ENCODE measurements at regions not wholly inside any gene's neighbourhood (a gene's known extent, or its start where the extent isn't known, plus 50 kb on each side); places are given as distances from the start of the nearest gene placed in this dataset.

- H3K79me2 ChIP-seq (ENCODE audit: control insufficient read depth, insufficient read depth, low read length, unreplicated experiment) = no peaks in the 10 kb centered on the region
- no peak overlapping the region for H2AFZ ChIP-seq (ENCODE audit: low read length, unreplicated experiment)
- H3K36me3 ChIP-seq (ENCODE audit: insufficient read depth, low read length) = no peaks in the 10 kb centered on the region
- peaks cover 18% of the 10 kb centered on the region for H3K27me3 ChIP-seq (ENCODE audit: insufficient read depth, low read length)
- H3K4me3 ChIP-seq (ENCODE audit: low read depth, low read length) = no peak overlapping the region
- H3K27ac ChIP-seq (ENCODE audit: low read depth, low read length) = no peak overlapping the region
- no peaks in the 10 kb centered on the region for H3K4me1 ChIP-seq (ENCODE audit: control insufficient read depth, insufficient read depth, low read length, unreplicated experiment)
Observed at GRCh38 chr5:57033503-57033902, 81.6 kb upstream of the MIER3 start.

DNA sequence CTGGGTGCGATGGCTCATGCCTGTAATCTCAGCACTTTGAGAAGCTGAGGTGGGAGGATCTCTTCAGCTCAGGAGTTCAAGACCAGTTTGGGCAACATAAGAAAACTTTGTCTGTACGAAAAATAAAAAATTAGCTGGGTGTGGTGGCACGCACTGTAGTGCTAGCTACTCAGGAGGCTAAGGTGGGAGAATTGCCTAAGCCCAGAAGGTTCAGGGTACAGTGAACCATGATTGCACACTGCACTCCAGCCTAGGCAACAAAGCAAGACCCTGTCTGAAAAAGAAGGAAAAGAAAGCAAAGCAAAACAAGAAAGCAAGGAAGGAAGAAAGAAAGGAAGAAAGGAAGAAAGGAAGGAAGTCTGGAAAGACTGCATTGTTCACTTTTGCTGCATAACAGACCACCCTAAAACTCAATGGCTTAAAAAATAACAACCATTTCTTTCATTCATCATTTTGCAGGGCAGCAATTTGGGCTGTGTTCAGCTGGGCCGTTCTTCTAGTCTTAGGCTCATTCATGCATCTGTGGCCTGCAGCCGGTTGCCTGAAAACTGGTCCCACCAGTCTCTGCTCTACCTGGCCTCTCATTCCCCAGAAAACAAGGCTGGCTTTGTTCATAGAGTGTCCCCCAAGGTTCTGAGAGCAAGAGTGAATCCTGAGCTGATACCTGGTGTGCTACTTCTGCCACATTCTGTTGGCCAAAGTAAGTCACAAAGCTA lies 82.4 kb upstream of the MIER3 start:
- H3K27ac ChIP-seq (ENCODE audit: low read depth, low read length) = no peak overlapping the region
- no peaks in the 10 kb centered on the region for H3K79me2 ChIP-seq (ENCODE audit: control insufficient read depth, insufficient read depth, low read length, unreplicated experiment)
- H3K27me3 ChIP-seq (ENCODE audit: insufficient read depth, low read length) = peaks cover 18% of the 10 kb centered on the region
- H3K4me1 ChIP-seq (ENCODE audit: control insufficient read depth, insufficient read depth, low read length, unreplicated experiment) = no peaks in the 10 kb centered on the region
- no peak overlapping the region for H3K4me3 ChIP-seq (ENCODE audit: low read depth, low read length)
- no peak overlapping the region for H2AFZ ChIP-seq (ENCODE audit: low read length, unreplicated experiment)
- no peaks in the 10 kb centered on the region for H3K36me3 ChIP-seq (ENCODE audit: insufficient read depth, low read length)

DNA sequence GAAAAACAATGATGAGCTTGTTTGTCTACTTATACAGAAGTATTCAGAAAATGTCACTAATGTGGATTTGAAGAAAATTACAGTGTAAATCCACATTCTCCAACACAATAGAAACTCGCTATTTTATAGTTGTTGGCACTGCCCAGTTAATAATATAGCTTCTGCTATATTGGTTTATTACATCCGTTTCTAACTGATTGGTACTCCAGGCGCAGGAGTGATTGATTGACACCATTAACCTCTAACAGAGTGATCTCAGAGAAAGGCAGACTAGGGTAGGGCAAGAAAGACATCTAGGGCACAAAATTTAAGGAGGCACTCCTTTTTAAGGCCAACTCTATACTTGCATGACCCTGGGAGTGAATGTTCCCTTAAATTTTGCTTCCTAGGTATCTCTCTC lies 84.0 kb upstream of the MIER3 start:
- Histone ChIP-seq H3K27ac (ENCODE audit: low read depth, low read length) (no peak overlapping the region), H3K4me3 (ENCODE audit: low read depth, low read length) (no peak overlapping the region), H3K36me3 (ENCODE audit: insufficient read depth, low read length) (no peaks in the 10 kb centered on the region), H3K27me3 (ENCODE audit: insufficient read depth, low read length) (peaks cover 18% of the 10 kb centered on the region), H3K4me1 (ENCODE audit: control insufficient read depth, insufficient read depth, low read length, unreplicated experiment) (no peaks in the 10 kb centered on the region), H2AFZ (ENCODE audit: low read length, unreplicated experiment) (no peak overlapping the region), H3K79me2 (ENCODE audit: control insufficient read depth, insufficient read depth, low read length, unreplicated experiment) (no peaks in the 10 kb centered on the region)

GRCh38 chr5:57036761-57037160 lies 84.8 kb upstream of the MIER3 start:
- Histone ChIP-seq H3K4me1 (ENCODE audit: control insufficient read depth, insufficient read depth, low read length, unreplicated experiment) (no peaks in the 10 kb centered on the region), H3K27me3 (ENCODE audit: insufficient read depth, low read length) (peaks cover 18% of the 10 kb centered on the region), H3K27ac (ENCODE audit: low read depth, low read length) (no peak overlapping the region), H3K36me3 (ENCODE audit: insufficient read depth, low read length) (no peaks in the 10 kb centered on the region), H2AFZ (ENCODE audit: low read length, unreplicated experiment) (no peak overlapping the region), H3K4me3 (ENCODE audit: low read depth, low read length) (no peak overlapping the region), H3K79me2 (ENCODE audit: control insufficient read depth, insufficient read depth, low read length, unreplicated experiment) (no peaks in the 10 kb centered on the region)

GRCh38 chr5:57037355-57037754 lies 85.4 kb upstream of the MIER3 start:
- Histone ChIP-seq H3K4me3 (ENCODE audit: low read depth, low read length) (no peak overlapping the region), H3K4me1 (ENCODE audit: control insufficient read depth, insufficient read depth, low read length, unreplicated experiment) (no peaks in the 10 kb centered on the region), H3K27me3 (ENCODE audit: insufficient read depth, low read length) (peaks cover 16% of the 10 kb centered on the region), H3K79me2 (ENCODE audit: control insufficient read depth, insufficient read depth, low read length, unreplicated experiment) (no peaks in the 10 kb centered on the region), H2AFZ (ENCODE audit: low read length, unreplicated experiment) (no peak overlapping the region), H3K27ac (ENCODE audit: low read depth, low read length) (no peak overlapping the region), H3K36me3 (ENCODE audit: insufficient read depth, low read length) (no peaks in the 10 kb centered on the region)

DNA sequence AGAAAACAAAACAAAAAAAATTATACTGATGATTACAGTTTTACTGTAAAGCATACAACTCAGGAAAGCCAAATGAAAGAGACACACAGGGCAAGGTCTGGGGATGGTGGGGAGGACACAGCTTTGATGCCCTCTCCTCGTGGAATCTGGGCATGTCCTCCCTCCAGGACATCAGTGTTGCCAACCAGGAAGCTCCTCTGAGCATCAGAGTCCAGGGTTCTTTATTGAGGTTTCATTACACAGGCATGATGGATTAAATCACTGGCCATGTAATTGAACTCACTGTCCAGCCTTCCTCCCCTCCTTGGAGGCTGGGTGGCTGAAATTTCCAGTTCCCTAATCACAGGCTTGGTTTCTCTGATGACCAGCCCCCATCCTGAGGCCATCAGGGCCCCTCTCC lies 89.6 kb upstream of the MIER3 start:
- H3K27me3 ChIP-seq (ENCODE audit: insufficient read depth, low read length) = peaks cover 13% of the 10 kb centered on the region; the same call in 1 of the 2 replicates

GRCh38 chr5:57042524-57042931 lies 90.6 kb upstream of the MIER3 start:
- Histone ChIP-seq H3K79me2 (ENCODE audit: control insufficient read depth, insufficient read depth, low read length, unreplicated experiment) (no peaks in the 10 kb centered on the region), H3K27ac (ENCODE audit: low read depth, low read length) (no peak overlapping the region), H3K4me1 (ENCODE audit: control insufficient read depth, insufficient read depth, low read length, unreplicated experiment) (no peaks in the 10 kb centered on the region), H2AFZ (ENCODE audit: low read length, unreplicated experiment) (no peak overlapping the region), H3K27me3 (ENCODE audit: insufficient read depth, low read length) (peaks cover 20% of the 10 kb centered on the region; the same call in 1 of the 2 replicates), H3K36me3 (ENCODE audit: insufficient read depth, low read length) (no peaks in the 10 kb centered on the region), H3K4me3 (ENCODE audit: low read depth, low read length) (no peak overlapping the region)

More for the DNA sequence above, 89.6 kb upstream of the MIER3 start:
- Histone ChIP-seq H3K4me1 (ENCODE audit: control insufficient read depth, insufficient read depth, low read length, unreplicated experiment) (no peaks in the 10 kb centered on the region), H2AFZ (ENCODE audit: low read length, unreplicated experiment) (no peak overlapping the region), H3K4me3 (ENCODE audit: low read depth, low read length) (no peak overlapping the region), H3K36me3 (ENCODE audit: insufficient read depth, low read length) (no peaks in the 10 kb centered on the region), H3K27ac (ENCODE audit: low read depth, low read length) (no peak overlapping the region), H3K79me2 (ENCODE audit: control insufficient read depth, insufficient read depth, low read length, unreplicated experiment) (no peaks in the 10 kb centered on the region)

GRCh38 chr5:57054135-57054534 lies 102.2 kb upstream of the MIER3 start:
- no peaks in the 10 kb centered on the region for H3K79me2 ChIP-seq (ENCODE audit: control insufficient read depth, insufficient read depth, low read length, unreplicated experiment)
- H3K36me3 ChIP-seq (ENCODE audit: insufficient read depth, low read length) = no peaks in the 10 kb centered on the region
- H3K27ac ChIP-seq (ENCODE audit: low read depth, low read length) = no peak overlapping the region
- H3K4me1 ChIP-seq (ENCODE audit: control insufficient read depth, insufficient read depth, low read length, unreplicated experiment) = no peaks in the 10 kb centered on the region
- peaks cover 50% of the 10 kb centered on the region for H3K27me3 ChIP-seq (ENCODE audit: insufficient read depth, low read length)
- H2AFZ ChIP-seq (ENCODE audit: low read length, unreplicated experiment) = no peak overlapping the region
- H3K4me3 ChIP-seq (ENCODE audit: low read depth, low read length) = no peak overlapping the region

GRCh38 chr5:57054671-57055070 lies 102.7 kb upstream of the MIER3 start:
- Histone ChIP-seq H3K36me3 (ENCODE audit: insufficient read depth, low read length) (no peaks in the 10 kb centered on the region), H3K4me3 (ENCODE audit: low read depth, low read length) (no peak overlapping the region), H3K79me2 (ENCODE audit: control insufficient read depth, insufficient read depth, low read length, unreplicated experiment) (no peaks in the 10 kb centered on the region), H3K27me3 (ENCODE audit: insufficient read depth, low read length) (peaks cover 44% of the 10 kb centered on the region), H3K4me1 (ENCODE audit: control insufficient read depth, insufficient read depth, low read length, unreplicated experiment) (no peaks in the 10 kb centered on the region), H2AFZ (ENCODE audit: low read length, unreplicated experiment) (no peak overlapping the region), H3K27ac (ENCODE audit: low read depth, low read length) (no peak overlapping the region)

GRCh38 chr5:57055731-57056130 lies 103.8 kb upstream of the MIER3 start:
- no peak overlapping the region for H2AFZ ChIP-seq (ENCODE audit: low read length, unreplicated experiment)
- no peak overlapping the region for H3K27ac ChIP-seq (ENCODE audit: low read depth, low read length)
- no peaks in the 10 kb centered on the region for H3K36me3 ChIP-seq (ENCODE audit: insufficient read depth, low read length)
- no peaks in the 10 kb centered on the region for H3K4me1 ChIP-seq (ENCODE audit: control insufficient read depth, insufficient read depth, low read length, unreplicated experiment)
- H3K27me3 ChIP-seq (ENCODE audit: insufficient read depth, low read length) = peaks cover 39% of the 10 kb centered on the region
- H3K79me2 ChIP-seq (ENCODE audit: control insufficient read depth, insufficient read depth, low read length, unreplicated experiment) = no peaks in the 10 kb centered on the region
- no peak overlapping the region for H3K4me3 ChIP-seq (ENCODE audit: low read depth, low read length)

GRCh38 chr5:57063773-57064172 lies 110.1 kb upstream of the GPBP1 start:
- Histone ChIP-seq H3K27ac (ENCODE audit: low read depth, low read length) (no peak overlapping the region), H3K36me3 (ENCODE audit: insufficient read depth, low read length) (no peaks in the 10 kb centered on the region), H3K27me3 (ENCODE audit: insufficient read depth, low read length) (peaks cover 58% of the 10 kb centered on the region), H3K4me1 (ENCODE audit: control insufficient read depth, insufficient read depth, low read length, unreplicated experiment) (no peaks in the 10 kb centered on the region), H3K79me2 (ENCODE audit: control insufficient read depth, insufficient read depth, low read length, unreplicated experiment) (no peaks in the 10 kb centered on the region), H2AFZ (ENCODE audit: low read length, unreplicated experiment) (no peak overlapping the region), H3K4me3 (ENCODE audit: low read depth, low read length) (no peak overlapping the region)

Data from ACC112 (cell line).